Stimulated activated CD8-positive, alpha-beta memory T cell treated with anti-CD3 and anti-CD28 coated beads, Interleukin-7, amount 100 ng/mL, for 48 hours (primary cell): ENCODE measurements at regions not wholly inside any gene's neighbourhood (a gene's known extent, or its start where the extent isn't known, plus 50 kb on each side); places are given as distances from the start of the nearest gene placed in this dataset.
"Not testable (repeated sequence)": the region's sequence is repeated elsewhere in the genome, so short reads cannot be mapped to it uniquely, and the experiment has no call there.

Experiments used
- DNase-seq, 2 donors: peaks; one replicate each; pipeline ENCODE4 v3.0.0-alpha.2; 2020; ENCODE audit warnings: low read depth in 1 of 2; ENCODE audit errors: extremely low read depth in 1 of 2

GRCh38 chr12:131333621-131334440 is 377.1 kb upstream of the SFSWAP start:
- no peak for DNase-seq

- DNase-seq = no peak
Observed at GRCh38 chr12:131334835-131335234, 376.1 kb upstream of the SFSWAP start.

GRCh38 chr12:131335456-131335855 is 375.4 kb upstream of the SFSWAP start:
- no peak for DNase-seq

- not testable (repeated sequence) for DNase-seq
Observed at GRCh38 chr12:131337861-131338260, 373.0 kb upstream of the SFSWAP start.

- no peak for DNase-seq
Observed at GRCh38 chr12:131340616-131341210, 370.2 kb upstream of the SFSWAP start.

- not testable (repeated sequence) for DNase-seq
Observed at GRCh38 chr12:131341608-131342007, 369.3 kb upstream of the SFSWAP start.

GRCh38 chr12:131343436-131343835 is 367.5 kb upstream of the SFSWAP start:
- DNase-seq = not testable (repeated sequence)

- not testable (repeated sequence) for DNase-seq
Observed at GRCh38 chr12:131344715-131345520, 366.0 kb upstream of the SFSWAP start.

GRCh38 chr12:131345521-131346436 is 365.1 kb upstream of the SFSWAP start:
- no peak for DNase-seq

- no peak for DNase-seq
Observed at GRCh38 chr12:131346555-131347344, 364.1 kb upstream of the SFSWAP start.

GRCh38 chr12:131347345-131347714 is 363.6 kb upstream of the SFSWAP start:
- no peak for DNase-seq

GRCh38 chr12:131347732-131348131 is 363.2 kb upstream of the SFSWAP start:
- no peak for DNase-seq

GRCh38 chr12:131348231-131348630 is 362.7 kb upstream of the SFSWAP start:
- DNase-seq = no peak

GRCh38 chr12:131348646-131349045 is 362.2 kb upstream of the SFSWAP start:
- no peak for DNase-seq

GRCh38 chr12:131349397-131350127 is 361.3 kb upstream of the SFSWAP start:
- DNase-seq = no peak

- no peak for DNase-seq
Observed at GRCh38 chr12:131350943-131351318, 360.0 kb upstream of the SFSWAP start.

- no peak for DNase-seq
Observed at GRCh38 chr12:131351319-131352028, 359.4 kb upstream of the SFSWAP start.

- DNase-seq = no peak
Observed at GRCh38 chr12:131352296-131352900, 358.5 kb upstream of the SFSWAP start.
